Activated CD4-positive, alpha-beta T cell treated with anti-CD3 and anti-CD28 coated beads for 48 hours (primary cell): ENCODE measurements at regions not wholly inside any gene's neighbourhood (a gene's known extent, or its start where the extent isn't known, plus 50 kb on each side); places are given as distances from the start of the nearest gene placed in this dataset.

Experiments used
- DNase-seq: peaks from one replicate; pipeline ENCODE4 v3.0.0-alpha.2; 2020

DNA sequence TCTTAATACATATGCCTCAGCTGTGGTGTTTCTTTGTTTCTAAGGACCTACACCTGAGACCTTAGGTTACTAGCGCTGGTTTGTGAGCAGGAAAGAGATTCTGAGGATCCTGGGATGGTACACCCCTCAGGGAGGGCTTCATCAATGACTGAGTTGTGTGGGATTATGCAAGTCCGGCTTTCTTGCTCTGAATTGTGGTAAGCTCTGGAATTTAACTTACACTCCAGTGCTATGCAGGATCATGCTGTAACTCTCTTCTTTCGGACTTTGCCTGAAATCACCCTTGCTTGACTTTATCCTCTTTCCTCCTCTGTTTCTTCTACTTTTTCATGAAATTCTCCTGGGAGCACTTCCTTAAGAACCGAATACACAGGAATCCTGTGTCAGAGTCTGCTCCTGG is 431.5 kb upstream of the BOD1L1 start:
- no peak for DNase-seq

DNA sequence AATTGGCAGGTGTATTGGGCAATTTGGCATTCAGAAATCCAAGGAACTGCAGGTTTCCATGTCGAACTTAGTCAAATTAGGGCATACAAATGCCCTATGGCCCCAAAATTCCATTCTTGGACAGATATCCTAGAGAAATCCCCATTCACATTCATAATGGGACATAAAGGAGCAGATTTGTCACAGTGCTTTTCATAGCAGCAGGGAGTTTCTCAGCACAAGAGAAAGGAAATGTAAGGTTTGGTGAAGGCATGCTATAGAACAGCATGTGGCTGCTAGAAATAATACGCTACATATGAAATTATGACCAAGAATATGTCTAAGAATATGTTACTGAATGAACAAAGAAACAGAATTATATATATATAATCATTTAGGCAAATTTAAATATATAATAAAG is 437.5 kb upstream of the BOD1L1 start:
- DNase-seq = no peak

DNA sequence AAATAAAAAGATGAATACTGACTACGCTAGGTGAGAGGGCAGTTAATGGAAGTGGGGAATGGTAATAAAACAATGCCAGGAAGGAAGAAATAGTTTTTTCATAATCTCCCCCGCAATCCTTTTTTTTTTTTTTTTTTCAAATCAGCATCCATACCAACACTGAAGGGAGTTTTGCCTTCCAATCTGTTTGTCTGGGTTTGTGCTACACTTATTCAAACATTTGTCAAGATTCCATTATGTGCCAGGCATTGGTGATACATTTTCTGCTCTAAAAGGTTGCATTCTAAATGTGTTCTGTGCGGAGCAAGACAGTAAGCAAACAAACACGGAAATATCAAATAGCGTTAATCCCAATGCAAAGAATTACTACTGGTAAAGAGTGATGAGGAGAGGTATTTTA is 437.9 kb upstream of the BOD1L1 start:
- DNase-seq = no peak

DNA sequence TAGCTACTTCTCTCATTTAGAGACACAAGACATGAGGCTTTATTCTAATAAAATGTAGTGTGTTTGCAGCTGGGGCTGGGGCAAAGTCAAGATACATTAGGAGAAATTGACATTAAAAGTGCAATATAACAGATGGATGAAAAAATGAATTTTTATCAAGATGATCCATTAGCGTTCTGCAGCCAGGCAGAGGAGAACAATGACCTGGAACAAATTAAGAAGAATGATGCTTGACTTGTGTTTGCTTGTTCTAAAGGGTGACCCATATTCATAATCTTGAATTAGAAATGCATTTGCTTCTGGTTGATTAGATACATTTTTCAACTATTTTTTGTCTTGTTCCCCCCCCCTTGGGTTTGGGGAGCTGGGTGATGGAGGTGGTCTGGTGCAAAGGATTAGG is 439.5 kb upstream of the BOD1L1 start:
- DNase-seq = no peak

DNA sequence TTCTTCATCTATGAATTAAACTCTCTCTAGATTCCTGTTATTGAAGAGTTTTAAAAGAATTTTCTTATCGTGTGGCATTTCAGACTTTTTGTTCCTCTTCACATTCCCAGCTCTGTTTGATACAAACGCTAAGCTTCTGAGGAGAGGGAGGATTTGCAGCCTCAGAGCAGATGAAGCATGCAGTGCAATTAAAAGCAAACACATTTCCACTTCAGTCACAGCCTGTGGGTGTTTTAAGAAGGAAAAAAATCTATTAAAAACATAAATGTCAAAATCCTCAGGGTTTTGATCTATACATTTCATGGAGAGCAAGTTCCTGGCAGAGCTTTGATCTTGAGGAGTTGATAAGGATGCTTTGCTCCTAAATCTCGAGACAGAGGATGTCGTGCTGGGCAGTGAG is 442.4 kb upstream of the BOD1L1 start:
- DNase-seq = no peak

DNA sequence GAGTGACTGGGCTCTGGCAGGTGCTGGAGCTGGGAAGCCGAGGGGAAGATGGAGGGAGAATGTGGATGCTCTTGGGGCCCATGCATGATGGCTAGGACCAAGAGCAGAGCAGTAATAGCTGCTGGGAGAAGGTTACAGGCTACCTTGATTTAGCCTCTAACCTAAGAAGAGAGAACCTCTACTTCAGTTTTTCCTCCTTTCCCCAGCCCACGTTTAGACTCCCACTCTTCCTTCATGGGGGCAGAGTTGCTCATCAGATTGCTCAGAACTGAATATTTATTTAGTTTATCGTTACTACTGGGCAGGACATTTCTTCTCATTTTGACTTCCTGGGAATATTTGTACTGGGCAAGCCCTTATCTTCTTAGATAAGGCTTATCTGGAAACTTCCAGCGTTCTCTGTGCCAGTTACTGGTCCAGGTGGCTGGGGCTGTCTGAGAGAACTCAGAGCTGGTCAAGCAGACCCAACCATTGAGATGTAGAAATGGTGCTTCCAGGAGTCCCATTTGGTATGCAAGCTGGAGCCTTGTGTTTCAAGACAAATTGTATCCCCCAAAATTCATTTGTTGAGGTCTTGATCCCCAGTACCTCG is 442.9 kb upstream of the BOD1L1 start:
- no peak for DNase-seq

- no peak for DNase-seq
Measured at GRCh38 chr4:14072506-14072905, 445.0 kb upstream of the BOD1L1 start.

GRCh38 chr4:14076776-14077175 is 449.3 kb upstream of the BOD1L1 start:
- DNase-seq = no peak

DNA sequence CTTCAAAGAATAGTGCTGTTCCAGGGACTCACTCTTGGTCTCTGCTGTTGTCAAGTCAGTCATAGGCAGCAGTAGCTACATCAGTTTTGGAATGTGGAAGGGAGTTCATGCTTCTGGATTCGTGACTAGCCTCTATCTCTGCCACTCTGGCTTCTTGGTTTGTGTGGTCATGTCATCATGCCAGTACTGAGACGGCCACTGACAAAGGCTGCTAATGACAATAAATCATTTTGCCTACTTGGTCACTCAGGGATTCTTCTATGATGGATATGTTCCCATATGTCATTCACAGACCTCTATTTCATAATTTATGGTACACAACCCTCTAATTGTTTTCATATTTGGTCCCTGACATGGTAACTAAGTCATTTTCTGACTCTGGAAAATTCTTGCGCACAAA is 450.8 kb upstream of the BOD1L1 start:
- no peak for DNase-seq

DNA sequence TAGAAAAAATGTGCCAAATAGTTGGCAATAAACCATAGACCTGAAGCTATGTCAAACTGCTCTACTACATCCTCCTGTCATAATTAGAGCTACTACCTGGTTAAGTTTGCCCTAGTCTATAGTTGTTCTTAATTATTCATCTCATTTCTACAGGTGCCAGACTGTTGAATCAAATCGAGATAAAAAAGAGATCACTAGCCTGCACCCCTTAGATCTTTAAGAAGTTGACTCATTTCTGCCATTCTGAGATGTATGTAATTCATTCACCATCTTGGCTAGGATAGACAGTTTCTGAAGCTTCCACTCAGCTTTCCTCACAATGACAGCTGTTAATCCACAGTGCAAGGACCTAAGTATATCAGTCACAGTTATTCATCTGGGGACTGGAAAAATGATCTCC is 452.1 kb upstream of the BOD1L1 start:
- no peak for DNase-seq

GRCh38 chr4:14083150-14083549 is 455.6 kb upstream of the BOD1L1 start:
- no peak for DNase-seq

GRCh38 chr4:14084598-14084997 is 457.1 kb upstream of the BOD1L1 start:
- no peak for DNase-seq

DNA sequence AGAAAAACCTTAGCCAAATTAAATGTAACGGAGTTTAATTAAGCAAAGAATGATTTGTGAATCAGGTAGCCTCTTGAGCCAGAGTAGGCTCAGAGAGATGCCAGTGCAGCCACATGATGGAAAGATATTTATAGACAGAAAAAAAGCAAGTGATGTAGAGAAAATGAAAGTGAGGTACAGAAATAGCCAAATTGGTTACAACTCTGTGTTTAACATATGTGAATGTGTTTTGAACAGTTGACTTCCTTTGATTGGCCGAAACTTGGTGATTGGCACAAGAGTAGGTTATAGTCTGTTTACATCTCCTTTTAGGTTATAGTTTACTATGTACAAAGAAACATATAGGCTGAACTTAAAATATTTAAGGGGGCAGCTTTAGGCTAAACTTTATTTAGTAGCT is 459.9 kb upstream of the BOD1L1 start:
- no peak for DNase-seq

- no peak for DNase-seq
Measured at GRCh38 chr4:14087921-14088320, 460.4 kb upstream of the BOD1L1 start.

DNA sequence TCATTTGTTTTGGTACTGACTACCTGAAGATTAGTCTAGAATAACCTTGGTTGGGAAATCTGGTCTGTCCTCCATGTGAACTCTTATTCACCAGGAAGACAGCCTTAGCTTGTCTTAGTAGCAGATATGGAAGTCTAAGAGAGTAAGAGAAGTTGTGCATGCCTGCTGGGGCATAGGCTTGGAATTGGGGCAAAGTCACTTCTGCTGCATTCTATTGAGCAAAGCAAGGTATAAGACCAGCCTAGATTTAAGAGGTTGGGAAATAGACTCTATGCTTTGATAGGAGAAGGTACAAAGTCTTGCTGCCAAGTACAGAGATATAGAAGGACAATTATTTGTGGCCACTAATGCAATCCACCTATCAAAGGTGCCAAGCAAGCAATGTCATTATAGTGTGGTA is 464.0 kb upstream of the BOD1L1 start:
- DNase-seq = no peak

- DNase-seq = no peak
Measured at GRCh38 chr4:14091966-14092365, 464.4 kb upstream of the BOD1L1 start.

- no peak for DNase-seq
Measured at GRCh38 chr4:14092741-14093140, 465.2 kb upstream of the BOD1L1 start.

- DNase-seq = no peak
Measured at GRCh38 chr4:14095831-14096230, 468.3 kb upstream of the BOD1L1 start.

DNA sequence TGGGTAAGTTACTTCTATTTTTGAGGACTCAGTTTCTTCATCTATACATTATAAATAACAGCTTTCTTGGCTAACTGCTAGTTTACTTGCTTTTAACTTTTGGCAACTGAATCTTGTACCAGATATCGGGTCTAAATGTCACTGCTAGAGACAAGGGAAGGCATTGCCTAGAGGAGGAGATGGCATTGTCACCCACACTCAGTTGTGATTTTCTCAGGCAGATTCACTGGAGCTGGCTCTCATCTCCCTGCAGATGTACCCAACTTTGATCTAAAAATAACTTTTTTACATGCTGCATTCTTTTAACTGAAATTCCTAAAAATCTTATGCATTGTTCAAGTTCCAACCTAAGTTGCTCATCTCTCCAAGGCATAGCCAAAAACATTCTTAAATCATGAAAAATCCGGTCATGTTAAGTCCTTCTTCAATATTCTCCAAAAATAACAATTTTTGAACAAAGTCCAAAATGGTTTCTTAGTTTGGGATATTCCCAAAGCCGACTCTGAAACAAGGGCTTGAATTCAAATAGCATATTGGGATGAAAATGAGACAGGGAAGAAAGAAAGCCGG is 469.0 kb upstream of the BOD1L1 start:
- no peak for DNase-seq

DNA sequence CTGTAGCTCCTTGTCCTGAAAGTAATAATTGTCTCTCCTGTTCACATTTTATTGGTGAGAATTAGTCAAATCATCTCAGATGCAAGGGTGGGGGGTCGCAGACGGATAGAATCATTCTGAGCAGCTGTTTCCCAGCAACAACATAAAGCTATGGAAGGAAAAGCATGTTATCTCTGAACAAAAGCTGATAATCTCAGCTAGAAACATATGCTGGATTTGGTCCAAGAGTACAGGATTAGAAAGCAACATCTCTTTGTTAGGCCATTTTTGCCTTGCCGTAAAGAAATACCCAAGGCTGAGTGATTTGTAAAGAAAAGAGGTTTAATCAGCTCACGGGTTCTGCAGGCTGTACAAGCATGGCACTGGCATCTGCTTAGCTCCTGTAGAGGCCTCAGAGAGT is 472.8 kb upstream of the BOD1L1 start:
- DNase-seq = no peak

GRCh38 chr4:14110407-14110806 is 482.9 kb upstream of the BOD1L1 start:
- no peak for DNase-seq

- no peak for DNase-seq
Measured at GRCh38 chr4:14111730-14112181, 484.2 kb upstream of the BOD1L1 start.

- DNase-seq = no peak
Measured at GRCh38 chr4:14115106-14115505, 487.6 kb upstream of the BOD1L1 start.

GRCh38 chr4:14117575-14118238 is 490.2 kb upstream of the BOD1L1 start:
- DNase-seq = no peak

DNA sequence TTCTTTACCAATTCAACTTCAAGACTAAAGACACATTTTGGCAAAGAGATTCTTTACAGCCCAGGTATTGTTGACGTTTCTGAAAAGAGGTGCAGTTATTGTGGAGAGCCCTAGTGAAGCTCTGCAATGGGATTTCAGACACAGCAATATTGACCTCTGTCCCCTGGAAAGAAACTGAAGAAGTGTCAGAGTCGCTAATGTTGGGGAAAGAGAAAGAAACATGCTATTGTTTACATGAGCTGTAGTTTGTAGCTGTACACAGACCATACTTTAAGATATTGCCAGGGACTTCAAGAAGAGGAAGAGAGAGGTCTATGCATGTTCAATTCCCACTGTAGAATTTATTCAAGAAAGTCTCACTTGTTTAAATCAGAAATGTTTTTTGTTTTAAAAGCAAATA is 497.3 kb upstream of the BOD1L1 start:
- DNase-seq = no peak
